ENCODE measurements at regions not wholly inside any gene's neighbourhood (a gene's known extent, or its start where the extent isn't known, plus 50 kb on each side); places are given as distances from the start of the nearest gene placed in this dataset.

GRCh38 chr17:79152636-79153035, 78.0 kb downstream of the ENGASE start:
- no peak overlapping the region for H3K4me3 ChIP-seq (ENCODE audit: low read depth, low read length)
- no peak for TF ChIP-seq CTCF (IDR thresholded peaks at IDR 0.05; ENCODE audit: insufficient read depth, low read length)
- no peak for DNase-seq (ENCODE audit: low read depth)

- H3K4me3 ChIP-seq (ENCODE audit: low read depth, low read length), result no peak overlapping the region
- TF ChIP-seq CTCF (IDR thresholded peaks at IDR 0.05; ENCODE audit: insufficient read depth, low read length), result no peak
Observed at GRCh38 chr17:79152110-79152509, 77.5 kb downstream of the ENGASE start.

GRCh38 chr17:79150799-79151198, 76.2 kb downstream of the ENGASE start:
- DNase-seq (ENCODE audit: low read depth), result no peak
- no peak for TF ChIP-seq CTCF (IDR thresholded peaks at IDR 0.05; ENCODE audit: insufficient read depth, low read length)
- no peak overlapping the region for H3K4me3 ChIP-seq (ENCODE audit: low read depth, low read length)

More at GRCh38 chr17:79152110-79152509, 77.5 kb downstream of the ENGASE start:
- DNase-seq (ENCODE audit: low read depth), result no peak

GRCh38 chr17:79150035-79150733, 75.6 kb downstream of the ENGASE start:
- H3K4me3 ChIP-seq (ENCODE audit: low read depth, low read length), result no peak overlapping the region
- no peak for TF ChIP-seq CTCF (IDR thresholded peaks at IDR 0.05; ENCODE audit: insufficient read depth, low read length)
- DNase-seq (ENCODE audit: low read depth), result no peak

GRCh38 chr17:79148584-79148983, 74.0 kb downstream of the ENGASE start:
- no peak for TF ChIP-seq CTCF (IDR thresholded peaks at IDR 0.05; ENCODE audit: insufficient read depth, low read length)
- no peak for DNase-seq (ENCODE audit: low read depth)
- no peak overlapping the region for H3K4me3 ChIP-seq (ENCODE audit: low read depth, low read length)

- DNase-seq (ENCODE audit: low read depth), result no peak
- no peak for TF ChIP-seq CTCF (IDR thresholded peaks at IDR 0.05; ENCODE audit: insufficient read depth, low read length)
- no peak overlapping the region for H3K4me3 ChIP-seq (ENCODE audit: low read depth, low read length)
Observed at GRCh38 chr17:79147746-79148506, 73.3 kb downstream of the ENGASE start.

All from fibroblast of the aortic adventitia (primary cell).